HEK293 (cell line): ENCODE measurements at regions not wholly inside any gene's neighbourhood (a gene's known extent, or its start where the extent isn't known, plus 50 kb on each side); places are given as distances from the start of the nearest gene placed in this dataset.

Experiments
- GLI2 ChIP-seq: fragments of 450-650 bp; formaldehyde crosslinking; IDR thresholded peaks from 2 replicates; pipeline ENCODE4; 2017; ENCODE audit warnings: missing biosample characterization, missing genetic modification characterization, low read depth, borderline replicate concordance
- ZNF501 ChIP-seq: fragments of 450-650 bp; formaldehyde crosslinking; IDR thresholded peaks from 2 replicates; pipeline ENCODE4 v1.5.1; 2016; ENCODE audit warnings: missing biosample characterization, missing genetic modification characterization
- TF ChIP-seq, protein P1 (sequence below): fragments of 450-650 bp; formaldehyde crosslinking; IDR thresholded peaks from 2 replicates; pipeline ENCODE4 v1.5.1; 2016; ENCODE audit warnings: missing biosample characterization, missing genetic modification characterization

DNA sequence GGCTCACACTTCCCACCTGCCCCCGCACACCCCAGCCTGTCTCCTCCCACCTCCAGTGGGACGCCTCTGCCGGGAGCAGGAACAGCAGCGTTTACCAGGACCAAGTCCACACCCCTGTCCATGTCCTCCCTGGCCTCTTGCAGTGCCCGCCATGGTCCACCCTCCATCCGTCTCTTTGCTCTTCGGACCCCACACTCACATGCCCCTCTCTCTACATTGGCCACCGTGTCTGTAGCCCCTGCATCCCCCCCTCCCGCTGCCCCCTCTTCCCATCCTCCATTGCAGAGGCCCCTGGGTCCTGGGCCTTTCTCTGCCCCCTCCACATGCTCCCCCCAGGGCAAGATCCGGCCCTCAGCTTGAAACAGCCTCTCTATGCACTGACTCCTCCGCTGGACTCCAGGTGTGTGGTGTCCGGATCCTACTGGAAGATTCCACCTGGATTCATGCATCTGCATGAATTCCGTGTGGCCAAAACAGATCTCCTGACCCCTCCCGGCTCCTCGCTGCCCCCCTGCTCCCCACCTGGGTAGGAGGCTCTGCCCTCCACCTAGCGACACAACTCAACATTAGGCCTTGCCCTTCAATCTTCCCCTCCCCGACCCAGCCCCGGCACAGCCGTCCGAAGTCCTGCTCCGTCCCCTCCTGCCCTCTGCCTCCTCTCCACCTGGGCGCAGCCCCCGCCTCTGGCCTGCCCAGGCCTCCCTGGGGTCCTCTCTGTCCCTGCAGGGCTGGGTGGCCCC is 168.5 kb downstream of the OLFM1 start:
- TF ChIP-seq ZNF501 (tag by site-specific recombination) (no peak), GLI2 (tag by site-specific recombination) (no peak)
- TF ChIP-seq, protein P1, sequence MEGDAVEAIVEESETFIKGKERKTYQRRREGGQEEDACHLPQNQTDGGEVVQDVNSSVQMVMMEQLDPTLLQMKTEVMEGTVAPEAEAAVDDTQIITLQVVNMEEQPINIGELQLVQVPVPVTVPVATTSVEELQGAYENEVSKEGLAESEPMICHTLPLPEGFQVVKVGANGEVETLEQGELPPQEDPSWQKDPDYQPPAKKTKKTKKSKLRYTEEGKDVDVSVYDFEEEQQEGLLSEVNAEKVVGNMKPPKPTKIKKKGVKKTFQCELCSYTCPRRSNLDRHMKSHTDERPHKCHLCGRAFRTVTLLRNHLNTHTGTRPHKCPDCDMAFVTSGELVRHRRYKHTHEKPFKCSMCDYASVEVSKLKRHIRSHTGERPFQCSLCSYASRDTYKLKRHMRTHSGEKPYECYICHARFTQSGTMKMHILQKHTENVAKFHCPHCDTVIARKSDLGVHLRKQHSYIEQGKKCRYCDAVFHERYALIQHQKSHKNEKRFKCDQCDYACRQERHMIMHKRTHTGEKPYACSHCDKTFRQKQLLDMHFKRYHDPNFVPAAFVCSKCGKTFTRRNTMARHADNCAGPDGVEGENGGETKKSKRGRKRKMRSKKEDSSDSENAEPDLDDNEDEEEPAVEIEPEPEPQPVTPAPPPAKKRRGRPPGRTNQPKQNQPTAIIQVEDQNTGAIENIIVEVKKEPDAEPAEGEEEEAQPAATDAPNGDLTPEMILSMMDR (tag by site-specific recombination): no peak
